ENCODE measurements at regions not wholly inside any gene's neighbourhood (a gene's known extent, or its start where the extent isn't known, plus 50 kb on each side); places are given as distances from the start of the nearest gene placed in this dataset.

GRCh38 chr14:56036353-56036752 lies 81.9 kb upstream of the PELI2 start:
- H3K27ac ChIP-seq: no peak overlapping the region
- no peaks in the 10 kb centered on the region for H3K4me1 ChIP-seq
- intact Hi-C loops (cut with DNase I; ENCODE audit: low total_unique reads): no loop called here
- H3K36me3 ChIP-seq: no peaks in the 10 kb centered on the region
- H3K9me3 ChIP-seq: no peaks in the 10 kb centered on the region
- H3K27me3 ChIP-seq: no peaks in the 10 kb centered on the region
- no peak for TF ChIP-seq CTCF (IDR thresholded peaks at IDR 0.05)
- no peak for DNase-seq
- H3K4me3 ChIP-seq: no peak overlapping the region

- no peak for TF ChIP-seq CTCF (IDR thresholded peaks at IDR 0.05)
- no peaks in the 10 kb centered on the region for H3K27me3 ChIP-seq
- no peak overlapping the region for H3K4me3 ChIP-seq
- no peaks in the 10 kb centered on the region for H3K9me3 ChIP-seq
- no peak for DNase-seq
- no peaks in the 10 kb centered on the region for H3K4me1 ChIP-seq
- H3K36me3 ChIP-seq: no peaks in the 10 kb centered on the region
- intact Hi-C loops (cut with DNase I; ENCODE audit: low total_unique reads): no loop called here
- no peak overlapping the region for H3K27ac ChIP-seq
Observed at GRCh38 chr14:56040121-56040520, 78.1 kb upstream of the PELI2 start.

GRCh38 chr14:56044196-56044595 lies 74.0 kb upstream of the PELI2 start:
- Histone ChIP-seq H3K27me3 (no peaks in the 10 kb centered on the region), H3K36me3 (no peaks in the 10 kb centered on the region), H3K9me3 (no peaks in the 10 kb centered on the region), H3K4me3 (no peak overlapping the region), H3K27ac (no peak overlapping the region), H3K4me1 (no peaks in the 10 kb centered on the region)
- DNase-seq: no peak
- no peak for TF ChIP-seq CTCF (IDR thresholded peaks at IDR 0.05)
- intact Hi-C loops (cut with DNase I; ENCODE audit: low total_unique reads): no loop called here

- no peak overlapping the region for H3K27ac ChIP-seq
- no peak for DNase-seq
- TF ChIP-seq CTCF (IDR thresholded peaks at IDR 0.05): no peak
- intact Hi-C loops (cut with DNase I; ENCODE audit: low total_unique reads): no loop called here
- H3K9me3 ChIP-seq: no peaks in the 10 kb centered on the region
- H3K36me3 ChIP-seq: no peaks in the 10 kb centered on the region
- H3K4me1 ChIP-seq: no peaks in the 10 kb centered on the region
- H3K4me3 ChIP-seq: no peak overlapping the region
- H3K27me3 ChIP-seq: no peaks in the 10 kb centered on the region
Observed at GRCh38 chr14:56046546-56046945, 71.7 kb upstream of the PELI2 start.

GRCh38 chr14:56046996-56047395 lies 71.2 kb upstream of the PELI2 start:
- intact Hi-C loops (cut with DNase I; ENCODE audit: low total_unique reads): no loop called here
- Histone ChIP-seq H3K27me3 (no peaks in the 10 kb centered on the region), H3K4me3 (no peak overlapping the region), H3K9me3 (no peaks in the 10 kb centered on the region), H3K4me1 (no peaks in the 10 kb centered on the region), H3K36me3 (no peaks in the 10 kb centered on the region), H3K27ac (no peak overlapping the region)
- TF ChIP-seq CTCF (IDR thresholded peaks at IDR 0.05): no peak
- DNase-seq: no peak

- H3K4me1 ChIP-seq: no peaks in the 10 kb centered on the region
- intact Hi-C loops (cut with DNase I; ENCODE audit: low total_unique reads): no loop called here
- no peaks in the 10 kb centered on the region for H3K9me3 ChIP-seq
- no peaks in the 10 kb centered on the region for H3K27me3 ChIP-seq
- H3K36me3 ChIP-seq: no peaks in the 10 kb centered on the region
- no peak overlapping the region for H3K27ac ChIP-seq
- TF ChIP-seq CTCF (IDR thresholded peaks at IDR 0.05): no peak
- no peak for DNase-seq
- H3K4me3 ChIP-seq: no peak overlapping the region
Observed at GRCh38 chr14:56049536-56049935, 68.7 kb upstream of the PELI2 start.

Measured in tibial artery (tissue), 4 donors.